ENCODE measurements at regions not wholly inside any gene's neighbourhood (a gene's known extent, or its start where the extent isn't known, plus 50 kb on each side); places are given as distances from the start of the nearest gene placed in this dataset.

DNA sequence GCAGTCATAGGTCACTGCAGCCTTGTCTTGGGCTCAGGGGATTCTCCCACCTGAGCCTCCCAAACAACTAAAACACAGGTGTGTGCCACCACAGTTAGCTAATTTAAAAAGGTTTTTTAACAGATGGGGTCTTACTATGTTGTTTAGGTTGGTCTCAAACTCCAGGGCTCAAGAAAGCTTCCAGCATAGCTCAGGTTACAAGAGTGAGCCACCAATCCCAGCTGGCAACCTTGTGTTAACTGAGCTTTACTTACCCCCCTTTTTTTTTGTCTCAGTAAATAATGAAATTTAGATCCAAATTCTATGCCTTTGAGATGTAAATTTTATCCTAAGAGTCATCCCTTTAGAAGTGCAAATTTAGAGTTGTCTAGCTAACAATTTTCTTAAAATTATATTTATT, 103.9 kb upstream of the OLFM3 start:
- Histone ChIP-seq H3K9me3 (no peaks in the 10 kb centered on the region), H3K36me3 (ENCODE audit: low read depth) (no peaks in the 10 kb centered on the region), H3K4me1 (ENCODE audit: low read depth) (peaks cover 4% of the 10 kb centered on the region), H3K4me3 (no peak overlapping the region)
- TF ChIP-seq, protein P1, sequence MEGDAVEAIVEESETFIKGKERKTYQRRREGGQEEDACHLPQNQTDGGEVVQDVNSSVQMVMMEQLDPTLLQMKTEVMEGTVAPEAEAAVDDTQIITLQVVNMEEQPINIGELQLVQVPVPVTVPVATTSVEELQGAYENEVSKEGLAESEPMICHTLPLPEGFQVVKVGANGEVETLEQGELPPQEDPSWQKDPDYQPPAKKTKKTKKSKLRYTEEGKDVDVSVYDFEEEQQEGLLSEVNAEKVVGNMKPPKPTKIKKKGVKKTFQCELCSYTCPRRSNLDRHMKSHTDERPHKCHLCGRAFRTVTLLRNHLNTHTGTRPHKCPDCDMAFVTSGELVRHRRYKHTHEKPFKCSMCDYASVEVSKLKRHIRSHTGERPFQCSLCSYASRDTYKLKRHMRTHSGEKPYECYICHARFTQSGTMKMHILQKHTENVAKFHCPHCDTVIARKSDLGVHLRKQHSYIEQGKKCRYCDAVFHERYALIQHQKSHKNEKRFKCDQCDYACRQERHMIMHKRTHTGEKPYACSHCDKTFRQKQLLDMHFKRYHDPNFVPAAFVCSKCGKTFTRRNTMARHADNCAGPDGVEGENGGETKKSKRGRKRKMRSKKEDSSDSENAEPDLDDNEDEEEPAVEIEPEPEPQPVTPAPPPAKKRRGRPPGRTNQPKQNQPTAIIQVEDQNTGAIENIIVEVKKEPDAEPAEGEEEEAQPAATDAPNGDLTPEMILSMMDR (IDR thresholded peaks at IDR 0.05), result no peak
- DNase-seq, result no peak
- ATAC-seq, result no peak
- intact Hi-C loops (cut with DNase I, micrococcal nuclease), result no loop called here

DNA sequence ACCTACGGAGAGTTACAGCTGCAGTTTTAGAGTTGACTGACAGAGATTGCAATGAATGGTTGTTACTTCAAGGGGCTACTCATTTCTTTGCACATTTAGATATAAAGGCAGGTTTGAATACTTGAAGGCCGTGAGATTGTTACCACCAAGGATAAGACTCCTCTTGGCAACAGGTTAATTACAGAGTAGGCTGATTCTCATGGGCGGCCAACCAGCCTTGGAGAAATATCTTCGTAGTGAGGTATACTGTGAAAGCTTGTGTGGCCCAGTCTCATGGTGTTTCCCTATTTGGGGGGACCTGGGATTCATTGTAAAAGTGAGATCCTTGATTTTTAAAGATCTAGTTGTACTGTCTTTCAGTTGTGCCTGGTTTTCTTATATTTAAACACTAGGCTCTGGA, 103.2 kb upstream of the OLFM3 start:
- intact Hi-C loops (cut with DNase I, micrococcal nuclease), result no loop called here
- no peak for ATAC-seq
- DNase-seq, result no peak
- Histone ChIP-seq H3K4me3 (no peak overlapping the region), H3K36me3 (ENCODE audit: low read depth) (no peaks in the 10 kb centered on the region), H3K9me3 (no peaks in the 10 kb centered on the region), H3K4me1 (ENCODE audit: low read depth) (peaks cover 4% of the 10 kb centered on the region)
- TF ChIP-seq, protein P1 (IDR thresholded peaks at IDR 0.05), result no peak

GRCh38 chr1:102098536-102098935, 101.8 kb upstream of the OLFM3 start:
- H3K4me1 ChIP-seq (ENCODE audit: low read depth), result peaks cover 4% of the 10 kb centered on the region
- H3K36me3 ChIP-seq (ENCODE audit: low read depth), result no peaks in the 10 kb centered on the region
- no peak for DNase-seq
- no peak overlapping the region for H3K4me3 ChIP-seq
- TF ChIP-seq, protein P1 (IDR thresholded peaks at IDR 0.05), result no peak
- no peaks in the 10 kb centered on the region for H3K9me3 ChIP-seq
- intact Hi-C loops (cut with DNase I, micrococcal nuclease), result no loop called here
- ATAC-seq, result no peak

GRCh38 chr1:102098081-102098480, 101.4 kb upstream of the OLFM3 start:
- TF ChIP-seq, protein P1 (IDR thresholded peaks at IDR 0.05), result no peak
- no peaks in the 10 kb centered on the region for H3K36me3 ChIP-seq (ENCODE audit: low read depth)
- no peak for ATAC-seq

GRCh38 chr1:102097451-102097850, 100.7 kb upstream of the OLFM3 start:
- H3K36me3 ChIP-seq (ENCODE audit: low read depth), result no peaks in the 10 kb centered on the region
- intact Hi-C loops (cut with DNase I, micrococcal nuclease), result no loop called here
- H3K4me1 ChIP-seq (ENCODE audit: low read depth), result peaks cover 4% of the 10 kb centered on the region
- TF ChIP-seq, protein P1 (IDR thresholded peaks at IDR 0.05), result no peak
- ATAC-seq, result peak; percentile 66
- H3K4me3 ChIP-seq, result no peak overlapping the region
- peak in 2 of 3 donors; percentile 52 to 55 for DNase-seq
- H3K9me3 ChIP-seq, result no peaks in the 10 kb centered on the region

More at GRCh38 chr1:102098081-102098480, 101.4 kb upstream of the OLFM3 start:
- H3K4me1 ChIP-seq (ENCODE audit: low read depth), result peaks cover 4% of the 10 kb centered on the region
- no peak for DNase-seq
- intact Hi-C loops (cut with DNase I, micrococcal nuclease), result no loop called here
- H3K4me3 ChIP-seq, result no peak overlapping the region
- H3K9me3 ChIP-seq, result no peaks in the 10 kb centered on the region

- H3K9me3 ChIP-seq, result no peaks in the 10 kb centered on the region
- no peak for DNase-seq
- peaks cover 4% of the 10 kb centered on the region for H3K4me1 ChIP-seq (ENCODE audit: low read depth)
- ATAC-seq, result no peak
- H3K36me3 ChIP-seq (ENCODE audit: low read depth), result no peaks in the 10 kb centered on the region
- TF ChIP-seq, protein P1 (IDR thresholded peaks at IDR 0.05), result no peak
- H3K4me3 ChIP-seq, result no peak overlapping the region
- intact Hi-C loops (cut with DNase I, micrococcal nuclease), result no loop called here
Measured at GRCh38 chr1:102096162-102096561, 99.4 kb upstream of the OLFM3 start.

Data from mucosa of descending colon (tissue), 3 donors.